ENCODE measurements at regions not wholly inside any gene's neighbourhood (a gene's known extent, or its start where the extent isn't known, plus 50 kb on each side); places are given as distances from the start of the nearest gene placed in this dataset.

DNA sequence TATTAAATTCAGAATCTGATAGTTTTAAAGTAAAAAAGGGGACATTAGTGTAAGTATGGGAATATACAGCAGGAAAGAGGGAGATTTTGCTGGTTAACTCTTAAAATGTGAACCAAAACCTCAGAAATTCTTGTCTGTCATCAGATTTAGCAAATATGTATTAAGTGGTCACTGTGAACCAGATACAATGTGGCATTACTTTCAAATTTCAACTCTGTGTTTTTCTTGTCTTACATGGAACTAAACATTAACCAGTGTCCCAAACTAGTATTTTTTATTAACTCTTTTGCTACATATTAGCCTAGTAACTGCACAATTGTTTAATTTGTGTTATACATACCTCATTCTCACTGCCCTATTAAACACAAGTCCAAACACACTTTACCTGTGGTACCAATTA, 259.9 kb upstream of the RASA1 start:
- H3K27ac Mint-ChIP-seq: no peak overlapping the region
- ChIA-PET POLR2A (no interaction called here), CTCF (no interaction called here)
- DNase-seq: no peak
- H3K27ac ChIP-seq (ENCODE audit: low read length): no peak overlapping the region
- H3K36me3 Mint-ChIP-seq: no peaks in the 10 kb centered on the region
- no peaks in the 10 kb centered on the region for H3K27me3 ChIP-seq (replicated peaks in 1 of 2; ENCODE audit: control insufficient read depth in 2 of 2, extremely low read depth in 1 of 2, insufficient read depth in 2 of 2, low read length in 1 of 2)
- ATAC-seq (replicated peaks in 1 of 4): no peak
- H3K9me3 Mint-ChIP-seq: no peaks in the 10 kb centered on the region
- no peaks in the 10 kb centered on the region for H3K36me3 ChIP-seq (ENCODE audit: control insufficient read depth in 2 of 2, extremely low read depth in 1 of 2, insufficient read depth in 1 of 2, low read length in 1 of 2)
- no peaks in the 10 kb centered on the region for H3K4me1 ChIP-seq (ENCODE audit: control insufficient read depth in 1 of 2, extremely low read depth in 1 of 2, insufficient read depth in 2 of 2, low read length in 2 of 2)
- no peak overlapping the region for H3K4me3 ChIP-seq (ENCODE audit: control insufficient read depth in 1 of 2, extremely low read depth in 1 of 2, low read length in 1 of 2)
- no peaks in the 10 kb centered on the region for H3K9me3 ChIP-seq
- no peaks in the 10 kb centered on the region for H3K27me3 Mint-ChIP-seq
- H3K4me3 Mint-ChIP-seq: no peak overlapping the region
- no peaks in the 10 kb centered on the region for H3K4me1 Mint-ChIP-seq

DNA sequence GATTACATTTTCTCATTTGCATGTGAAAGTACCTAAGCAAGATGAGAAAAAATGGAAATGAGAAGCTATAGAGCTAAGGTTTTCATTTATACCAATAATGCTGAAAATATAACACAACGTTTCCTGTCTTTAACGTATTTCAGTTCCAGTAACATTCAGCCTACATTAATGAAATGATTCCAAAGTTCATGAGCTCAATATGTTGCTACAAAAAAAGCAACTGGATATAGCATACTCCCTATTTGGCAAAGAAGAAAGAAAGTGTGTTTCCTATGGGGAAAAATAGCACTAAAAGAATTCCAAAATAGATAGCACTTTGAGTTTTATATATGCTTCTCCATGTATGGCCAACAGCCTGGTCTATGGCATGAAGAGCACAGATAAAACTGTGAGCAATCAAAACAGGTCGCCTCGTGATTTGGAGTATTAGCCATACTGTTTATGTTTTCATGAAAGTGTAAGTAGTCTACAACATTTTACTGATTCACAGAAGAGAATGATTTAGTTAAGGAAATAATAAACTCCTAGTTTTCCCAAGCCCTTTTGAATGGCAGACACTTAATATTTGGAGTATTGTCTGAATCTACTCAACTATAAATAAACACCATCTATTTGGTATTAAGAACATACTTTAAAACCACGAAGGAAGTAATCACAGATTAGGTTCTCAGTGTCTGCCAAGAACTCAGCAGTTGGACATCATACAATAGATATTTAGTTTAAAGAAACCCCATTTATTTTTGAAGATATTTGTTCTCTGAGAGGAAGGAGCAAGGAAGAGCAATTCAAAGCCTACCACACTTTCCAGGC, 258.7 kb upstream of the RASA1 start:
- Histone ChIP-seq H3K4me1 (ENCODE audit: control insufficient read depth in 1 of 2, extremely low read depth in 1 of 2, insufficient read depth in 2 of 2, low read length in 2 of 2) (no peaks in the 10 kb centered on the region), H3K36me3 (ENCODE audit: control insufficient read depth in 2 of 2, extremely low read depth in 1 of 2, insufficient read depth in 1 of 2, low read length in 1 of 2) (no peaks in the 10 kb centered on the region), H3K27me3 (replicated peaks in 1 of 2; ENCODE audit: control insufficient read depth in 2 of 2, extremely low read depth in 1 of 2, insufficient read depth in 2 of 2, low read length in 1 of 2) (no peaks in the 10 kb centered on the region), H3K9me3 (no peaks in the 10 kb centered on the region), H3K27ac (ENCODE audit: low read length) (no peak overlapping the region), H3K4me3 (ENCODE audit: control insufficient read depth in 1 of 2, extremely low read depth in 1 of 2, low read length in 1 of 2) (no peak overlapping the region)
- H3K27ac Mint-ChIP-seq: no peak overlapping the region
- no peak for DNase-seq
- no peaks in the 10 kb centered on the region for H3K4me1 Mint-ChIP-seq
- no peak overlapping the region for H3K4me3 Mint-ChIP-seq
- H3K36me3 Mint-ChIP-seq: no peaks in the 10 kb centered on the region
- no peaks in the 10 kb centered on the region for H3K9me3 Mint-ChIP-seq
- H3K27me3 Mint-ChIP-seq: no peaks in the 10 kb centered on the region
- CTCF ChIA-PET: interaction anchor here (0.6 to 0.7 kb wide), 2 partner anchors 92 to 365 kb away, joined by 3 to 4 read pairs; no protein-coding TSS in a partner anchor
- ATAC-seq (replicated peaks in 1 of 4): no peak
- POLR2A ChIA-PET: interaction anchor here in 1 of 2 donors (0.7 kb wide), 1 partner anchor 433 kb away, joined by 5 read pairs; no protein-coding TSS in a partner anchor
- no CpG with 5 or more reads among the region's 5 CpGs for WGBS (ENCODE audit: insufficient coverage)

DNA sequence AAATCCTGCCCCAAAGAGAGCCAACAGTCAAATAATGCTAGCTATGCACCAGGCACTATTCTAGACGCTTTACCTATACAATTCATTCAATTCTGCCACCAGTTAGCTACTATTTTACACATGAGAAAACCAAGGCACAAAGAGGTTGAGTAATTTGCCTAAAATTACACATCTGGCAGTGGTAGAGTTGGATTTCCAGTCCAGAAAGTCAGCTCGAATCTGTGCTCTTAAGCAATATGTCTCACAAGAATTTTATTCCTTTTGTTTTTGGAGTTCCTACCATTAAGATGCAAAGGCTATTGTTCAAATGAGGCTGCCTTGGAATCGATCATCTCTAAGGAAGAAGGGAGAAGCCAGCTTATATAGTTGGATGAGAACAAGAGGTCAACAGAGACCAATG, 256.9 kb upstream of the RASA1 start:
- WGBS (ENCODE audit: insufficient coverage): no CpG with 5 or more reads among the region's 3 CpGs
- H3K36me3 ChIP-seq (ENCODE audit: control insufficient read depth in 2 of 2, extremely low read depth in 1 of 2, insufficient read depth in 1 of 2, low read length in 1 of 2): no peaks in the 10 kb centered on the region
- ChIA-PET POLR2A (no interaction called here), CTCF (interaction anchor here in 1 of 2 donors (1.6 to 2.8 kb wide), 2 partner anchors 9 to 24 kb away, joined by 4 to 8 read pairs; no protein-coding TSS in a partner anchor)
- H3K27ac ChIP-seq (ENCODE audit: low read length): no peak overlapping the region
- no peaks in the 10 kb centered on the region for H3K36me3 Mint-ChIP-seq
- H3K4me3 Mint-ChIP-seq: no peak overlapping the region
- no peaks in the 10 kb centered on the region for H3K4me1 Mint-ChIP-seq
- H3K27ac Mint-ChIP-seq: no peak overlapping the region
- H3K9me3 Mint-ChIP-seq: no peaks in the 10 kb centered on the region
- no peaks in the 10 kb centered on the region for H3K27me3 ChIP-seq (replicated peaks in 1 of 2; ENCODE audit: control insufficient read depth in 2 of 2, extremely low read depth in 1 of 2, insufficient read depth in 2 of 2, low read length in 1 of 2)
- H3K4me1 ChIP-seq (ENCODE audit: control insufficient read depth in 1 of 2, extremely low read depth in 1 of 2, insufficient read depth in 2 of 2, low read length in 2 of 2): no peaks in the 10 kb centered on the region
- ATAC-seq (replicated peaks in 1 of 4) (no peak), DNase-seq (no peak)
- no peaks in the 10 kb centered on the region for H3K9me3 ChIP-seq
- H3K4me3 ChIP-seq (ENCODE audit: control insufficient read depth in 1 of 2, extremely low read depth in 1 of 2, low read length in 1 of 2): no peak overlapping the region
- no peaks in the 10 kb centered on the region for H3K27me3 Mint-ChIP-seq

DNA sequence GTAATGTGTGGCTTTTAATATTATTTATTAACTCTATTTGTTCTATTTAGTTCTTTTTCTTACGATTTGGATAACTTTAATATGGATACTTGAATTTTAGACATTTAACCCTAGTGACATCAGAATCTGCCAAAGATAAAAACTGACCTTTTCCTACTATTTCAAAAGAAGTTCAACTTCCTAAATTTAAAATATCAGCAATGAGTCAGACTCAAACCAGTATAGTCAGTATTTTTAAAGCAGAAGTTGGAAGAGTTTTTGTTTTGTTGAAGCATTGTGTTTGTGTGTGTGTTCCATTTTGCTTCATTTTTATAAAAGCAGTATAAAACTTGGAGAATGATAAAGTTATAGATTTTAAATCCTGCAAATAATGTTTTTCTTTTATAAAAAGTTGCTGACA, 251.8 kb upstream of the RASA1 start:
- Mint-ChIP-seq H3K4me1 (peaks cover 13 to 15% (median 15%) of the 10 kb centered on the region in 3 donors), H3K27ac (no peak overlapping the region), H3K9me3 (no peaks in the 10 kb centered on the region), H3K4me3 (no peak overlapping the region), H3K36me3 (no peaks in the 10 kb centered on the region), H3K27me3 (no peaks in the 10 kb centered on the region)
- no peak overlapping the region for H3K27ac ChIP-seq (ENCODE audit: low read length)
- H3K36me3 ChIP-seq (ENCODE audit: control insufficient read depth in 2 of 2, extremely low read depth in 1 of 2, insufficient read depth in 1 of 2, low read length in 1 of 2): no peaks in the 10 kb centered on the region
- H3K4me1 ChIP-seq (ENCODE audit: control insufficient read depth in 1 of 2, extremely low read depth in 1 of 2, insufficient read depth in 2 of 2, low read length in 2 of 2): peaks cover 7 to 14% of the 10 kb centered on the region in 2 experiments
- WGBS (ENCODE audit: insufficient coverage): no CpG with 5 or more reads among the region's 1 CpG
- H3K27me3 ChIP-seq (replicated peaks in 1 of 2; ENCODE audit: control insufficient read depth in 2 of 2, extremely low read depth in 1 of 2, insufficient read depth in 2 of 2, low read length in 1 of 2): no peaks in the 10 kb centered on the region
- DNase-seq: no peak
- no peak for ATAC-seq (replicated peaks in 1 of 4)
- H3K9me3 ChIP-seq: no peaks in the 10 kb centered on the region
- POLR2A ChIA-PET: no interaction called here
- CTCF ChIA-PET: interaction anchor here in 1 of 2 donors (1.2 kb wide), 1 partner anchor 30 kb away, joined by 4 read pairs; no protein-coding TSS in a partner anchor
- H3K4me3 ChIP-seq (ENCODE audit: control insufficient read depth in 1 of 2, extremely low read depth in 1 of 2, low read length in 1 of 2): no peak overlapping the region

DNA sequence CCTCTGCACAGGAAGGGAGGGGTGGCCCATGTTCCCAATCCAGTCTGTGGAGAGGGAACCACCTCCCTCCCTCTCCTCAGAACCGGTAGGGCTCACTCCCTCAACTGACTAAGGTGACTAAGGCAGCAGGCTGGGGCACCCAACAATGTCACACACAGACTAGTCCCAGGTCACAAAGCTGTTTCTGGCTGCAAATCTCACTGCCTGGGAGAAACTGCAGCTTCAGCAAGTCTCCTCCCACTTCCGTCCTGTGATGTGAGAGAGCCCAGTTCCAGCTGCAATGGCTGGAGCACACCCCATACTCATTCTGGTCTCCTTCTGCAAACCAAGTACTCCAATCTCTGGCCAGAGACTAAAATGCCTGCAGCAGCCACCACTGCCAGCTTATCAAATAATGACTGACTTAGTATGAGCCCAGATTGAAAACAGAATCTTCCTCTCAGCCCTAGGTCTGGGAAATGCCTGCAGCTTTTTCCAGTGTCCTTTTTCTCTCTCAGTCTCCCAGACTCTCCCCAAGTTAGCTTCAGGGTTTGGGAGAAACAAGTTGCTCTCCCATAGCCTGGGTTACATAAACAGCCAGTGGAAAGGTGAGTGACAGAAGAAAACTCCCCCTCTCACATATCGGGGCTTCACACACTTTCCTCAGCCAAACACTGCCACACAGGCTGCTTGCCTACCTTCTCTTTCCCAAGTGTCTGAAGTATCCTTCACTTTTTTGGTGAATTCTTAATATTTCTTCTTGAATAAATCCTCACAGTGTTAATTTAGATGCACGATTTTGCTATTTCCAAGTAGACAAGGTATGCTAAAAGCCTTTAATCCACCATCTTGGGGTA, 247.4 kb upstream of the RASA1 start:
- H3K4me3 Mint-ChIP-seq: peak overlapping the region in 1 of 3 donors; percentile 35
- ATAC-seq (replicated peaks in 1 of 4): peak; percentile 74 to 93 (median 82)
- H3K4me3 ChIP-seq (ENCODE audit: control insufficient read depth in 1 of 2, extremely low read depth in 1 of 2, low read length in 1 of 2): no peak overlapping the region

DNA sequence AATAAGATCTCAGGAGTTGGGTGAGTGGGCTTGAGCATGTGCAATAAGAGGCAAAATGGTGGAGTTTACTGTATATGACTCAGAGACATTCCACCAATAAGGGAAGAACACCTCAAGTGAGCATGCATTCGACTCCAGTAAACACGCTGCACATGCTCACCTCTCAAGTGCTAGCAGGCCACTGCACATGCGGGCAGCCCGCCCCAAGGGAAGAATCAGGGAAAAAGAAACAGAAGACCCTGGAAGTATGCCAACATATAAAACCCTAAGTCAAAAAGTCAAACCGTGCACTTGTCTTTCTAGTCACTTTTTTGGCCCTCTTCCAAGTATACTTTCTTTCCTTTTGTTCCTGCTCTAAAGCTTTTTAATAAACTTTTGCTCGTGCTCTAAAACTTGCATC, 245.3 kb upstream of the RASA1 start:
- Mint-ChIP-seq H3K27ac (no peak overlapping the region), H3K27me3 (no peaks in the 10 kb centered on the region), H3K36me3 (no peaks in the 10 kb centered on the region), H3K4me3 (no peak overlapping the region), H3K9me3 (peaks cover 0 to 3% (median 0%) of the 10 kb centered on the region in 3 donors), H3K4me1 (peaks cover 26 to 38% (median 29%) of the 10 kb centered on the region in 3 donors)
- no peak for ATAC-seq (replicated peaks in 1 of 4)
- POLR2A ChIA-PET: no interaction called here
- 0% methylated on average over 1 of the region's 6 CpGs for WGBS (ENCODE audit: insufficient coverage)
- Histone ChIP-seq H3K36me3 (ENCODE audit: control insufficient read depth in 2 of 2, extremely low read depth in 1 of 2, insufficient read depth in 1 of 2, low read length in 1 of 2) (no peaks in the 10 kb centered on the region), H3K27ac (ENCODE audit: low read length) (no peak overlapping the region), H3K4me1 (ENCODE audit: control insufficient read depth in 1 of 2, extremely low read depth in 1 of 2, insufficient read depth in 2 of 2, low read length in 2 of 2) (peaks cover 7 to 14% of the 10 kb centered on the region in 2 experiments), H3K9me3 (no peaks in the 10 kb centered on the region), H3K27me3 (replicated peaks in 1 of 2; ENCODE audit: control insufficient read depth in 2 of 2, extremely low read depth in 1 of 2, insufficient read depth in 2 of 2, low read length in 1 of 2) (no peaks in the 10 kb centered on the region), H3K4me3 (ENCODE audit: control insufficient read depth in 1 of 2, extremely low read depth in 1 of 2, low read length in 1 of 2) (no peak overlapping the region)
- no peak for DNase-seq
- CTCF ChIA-PET: no interaction called here

More for the DNA sequence above, 247.4 kb upstream of the RASA1 start:
- Mint-ChIP-seq H3K27me3 (no peaks in the 10 kb centered on the region), H3K27ac (peak overlapping the region; percentile 30 to 50), H3K9me3 (peaks cover 0 to 3% (median 0%) of the 10 kb centered on the region in 3 donors), H3K36me3 (no peaks in the 10 kb centered on the region), H3K4me1 (peaks cover 23 to 33% (median 26%) of the 10 kb centered on the region in 3 donors)
- ChIA-PET POLR2A (interaction anchor here in 1 of 2 donors (0.5 kb wide), 1 partner anchor 46 kb away, joined by 4 read pairs; no protein-coding TSS in a partner anchor), CTCF (interaction anchor here in 1 of 2 donors (0.9 kb wide), 1 partner anchor 13 kb away, joined by 3 read pairs; no protein-coding TSS in a partner anchor)
- H3K9me3 ChIP-seq: no peaks in the 10 kb centered on the region
- no peaks in the 10 kb centered on the region for H3K36me3 ChIP-seq (ENCODE audit: control insufficient read depth in 2 of 2, extremely low read depth in 1 of 2, insufficient read depth in 1 of 2, low read length in 1 of 2)
- peaks cover 7 to 14% of the 10 kb centered on the region in 2 experiments for H3K4me1 ChIP-seq (ENCODE audit: control insufficient read depth in 1 of 2, extremely low read depth in 1 of 2, insufficient read depth in 2 of 2, low read length in 2 of 2)
- peak overlapping the region; percentile 16 for H3K27ac ChIP-seq (ENCODE audit: low read length)
- no peaks in the 10 kb centered on the region for H3K27me3 ChIP-seq (replicated peaks in 1 of 2; ENCODE audit: control insufficient read depth in 2 of 2, extremely low read depth in 1 of 2, insufficient read depth in 2 of 2, low read length in 1 of 2)
- DNase-seq: peak in 16 of 35 experiments; percentile 4 to 42 (median 16)
- WGBS (ENCODE audit: insufficient coverage): 47% methylated on average over 3 of the region's 4 CpGs
